Glutamatergic neuron (in vitro differentiated cells): ENCODE measurements at regions not wholly inside any gene's neighbourhood (a gene's known extent, or its start where the extent isn't known, plus 50 kb on each side); places are given as distances from the start of the nearest gene placed in this dataset.

Source experiments
- DNase-seq: peaks from one replicate; pipeline ENCODE4 v3.0.0; 2022
- H3K27ac Mint-ChIP-seq: one replicate; pipeline ENCODE4 v1.8.0; 2020; ENCODE audit warnings: mild to moderate bottlenecking, mixed read lengths, inconsistent platforms; ENCODE audit not compliant: unreplicated experiment
- H3K27me3 Mint-ChIP-seq: one replicate; pipeline ENCODE4 v1.8.0; 2020; ENCODE audit warnings: mild to moderate bottlenecking, moderate library complexity, mixed read lengths, inconsistent platforms; ENCODE audit not compliant: unreplicated experiment
- H3K36me3 Mint-ChIP-seq: one replicate; pipeline ENCODE4 v1.8.0; 2020; ENCODE audit warnings: mild to moderate bottlenecking, mixed read lengths, inconsistent platforms; ENCODE audit not compliant: unreplicated experiment
- H3K4me1 Mint-ChIP-seq: one replicate; pipeline ENCODE4 v1.8.0; 2020; ENCODE audit warnings: mild to moderate bottlenecking, low read depth, mixed read lengths, inconsistent platforms; ENCODE audit not compliant: unreplicated experiment
- H3K4me3 Mint-ChIP-seq: one replicate; pipeline ENCODE4 v1.8.0; 2020; ENCODE audit warnings: mild to moderate bottlenecking, mixed read lengths, inconsistent platforms; ENCODE audit not compliant: unreplicated experiment
- H3K9me3 Mint-ChIP-seq: one replicate; pipeline ENCODE4 v1.8.0; 2020; ENCODE audit warnings: mild to moderate bottlenecking, moderate library complexity, mixed read lengths, inconsistent platforms; ENCODE audit not compliant: unreplicated experiment
- CTCF ChIP-seq: fragments of 200-600 bp; sonication (generic); IDR thresholded peaks from one replicate; pipeline ENCODE4 v1.5.0; 2021; ENCODE audit not compliant: partially characterized antibody, unreplicated experiment

GRCh38 chr4:115655626-115656025, 542.2 kb upstream of the NDST4 start:
- H3K27me3 Mint-ChIP-seq = no peaks in the 10 kb centered on the region
- H3K4me3 Mint-ChIP-seq = no peak overlapping the region
- H3K27ac Mint-ChIP-seq = no peak overlapping the region
- no peak for TF ChIP-seq CTCF
- no peak for DNase-seq
- H3K9me3 Mint-ChIP-seq = peaks cover 6% of the 10 kb centered on the region
- H3K36me3 Mint-ChIP-seq = peaks cover 6% of the 10 kb centered on the region
- H3K4me1 Mint-ChIP-seq = peaks cover 24% of the 10 kb centered on the region

- Mint-ChIP-seq H3K4me1 (peaks cover 10% of the 10 kb centered on the region), H3K27me3 (no peaks in the 10 kb centered on the region), H3K36me3 (peaks cover 6% of the 10 kb centered on the region), H3K9me3 (peaks cover 5% of the 10 kb centered on the region), H3K4me3 (no peak overlapping the region), H3K27ac (no peak overlapping the region)
- no peak for DNase-seq
- TF ChIP-seq CTCF = no peak
Measured at GRCh38 chr4:115648786-115649185, 535.4 kb upstream of the NDST4 start.

DNA sequence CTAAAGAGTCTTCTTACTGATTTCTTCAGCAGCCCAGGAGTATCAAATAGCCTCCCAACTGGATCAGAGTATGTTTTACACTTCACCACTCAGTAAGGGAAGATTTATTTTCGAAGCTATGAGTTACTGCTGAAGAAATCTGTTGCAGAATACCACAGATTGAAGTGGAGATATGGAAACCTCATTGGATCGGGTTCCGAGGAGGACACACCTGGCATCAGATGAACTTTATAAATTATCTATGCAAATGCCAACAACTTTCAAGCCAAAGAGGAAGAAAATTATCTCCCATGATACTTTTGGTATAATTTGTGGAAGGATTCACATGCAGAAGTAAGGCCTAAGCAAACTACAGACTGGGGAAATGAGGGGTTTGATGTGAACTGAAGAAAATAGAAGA, 515.9 kb upstream of the NDST4 start:
- Mint-ChIP-seq H3K4me3 (no peak overlapping the region), H3K9me3 (no peaks in the 10 kb centered on the region)
- TF ChIP-seq CTCF = no peak

GRCh38 chr4:115609631-115610030, 496.2 kb upstream of the NDST4 start:
- Mint-ChIP-seq H3K9me3 (no peaks in the 10 kb centered on the region), H3K4me1 (no peaks in the 10 kb centered on the region), H3K27me3 (no peaks in the 10 kb centered on the region), H3K36me3 (no peaks in the 10 kb centered on the region), H3K4me3 (no peak overlapping the region), H3K27ac (no peak overlapping the region)
- DNase-seq = no peak
- TF ChIP-seq CTCF = no peak

More for the DNA sequence above, 515.9 kb upstream of the NDST4 start:
- H3K36me3 Mint-ChIP-seq = no peaks in the 10 kb centered on the region
- H3K4me1 Mint-ChIP-seq = no peaks in the 10 kb centered on the region
- H3K27me3 Mint-ChIP-seq = no peaks in the 10 kb centered on the region
- no peak for DNase-seq
- H3K27ac Mint-ChIP-seq = no peak overlapping the region

- H3K36me3 Mint-ChIP-seq = no peaks in the 10 kb centered on the region
Measured at GRCh38 chr4:115607311-115607710, 493.9 kb upstream of the NDST4 start.

More at GRCh38 chr4:115607311-115607710, 493.9 kb upstream of the NDST4 start:
- no peak for TF ChIP-seq CTCF
- no peak for DNase-seq
- Mint-ChIP-seq H3K27ac (no peak overlapping the region), H3K9me3 (no peaks in the 10 kb centered on the region), H3K27me3 (no peaks in the 10 kb centered on the region), H3K4me1 (no peaks in the 10 kb centered on the region), H3K4me3 (no peak overlapping the region)
